K562 (cell line): ENCODE measurements at regions not wholly inside any gene's neighbourhood (a gene's known extent, or its start where the extent isn't known, plus 50 kb on each side); places are given as distances from the start of the nearest gene placed in this dataset.

Experiments used
- ATAC-seq: fragments of 200-7000 bp; cut with Tn5 transposase; 3 replicates; pipeline ENCODE4 v1.9.1; 2020; ENCODE audit warnings: moderate library complexity
- BruUV-seq: library from RNA; stranded (reverse); fragments of 400-500 nt; replicated peaks from 2 replicates; lab custom pipeline; 2021; lab: Mats Ljungman, UMichigan
- CTCF ChIA-PET: fragments of 300-600 bp; formaldehyde crosslinking; extraction: SDS; loops from one replicate; lab custom pipeline; 2021; ENCODE audit warnings: low intra/inter-chr PET ratio; lab: Yijun Ruan, JAX
- POLR2A ChIA-PET: fragments of 300-600, 350-650 bp; sonication (Branson Sonifier 250); formaldehyde crosslinking; extraction: SDS; loops from one replicate; lab custom pipeline; 2021; ENCODE audit warnings: antibody characterized with exemption, inconsistent platforms; lab: Yijun Ruan, JAX
- DNase-seq, 4 experiments: peaks; one replicate each; pipeline versions ENCODE4 v3.0.0 to v3.0.0-alpha.2; 2011 to 2018; ENCODE audit warnings: low spot score in 3 of 4, mixed read lengths in 3 of 4; ENCODE audit errors: extremely low read depth in 1 of 4
- FAIRE-seq: peaks from 2 replicates; lab custom pipeline; 2011; peaks lifted over from hg19 to GRCh38; lab: Jason Lieb, UNC
- H2AFZ ChIP-seq: 2 replicates; pipeline ENCODE4 v1.6.0; 2011; ENCODE audit warnings: low read depth, low read length, control low read depth, inconsistent platforms
- H3K27ac ChIP-seq: fragments of 200-600 bp; 3 replicates; pipeline ENCODE4 v1.8.0; 2011; ENCODE audit warnings: low read depth, mild to moderate bottlenecking, control low read depth, inconsistent platforms, low read length, moderate library complexity, mixed read lengths; ENCODE audit errors: extremely low read depth
- H3K27me3 ChIP-seq, 2 experiments: fragments of 300-600 bp in 1 of 2; 2 replicates in 1 of 2; 3 replicates in 1 of 2; pipeline versions ENCODE4 v1.6.0 to v1.8.0; 2011; ENCODE audit warnings: inconsistent platforms in 2 of 2, low read length in 2 of 2, mild to moderate bottlenecking in 1 of 2, mixed read lengths in 1 of 2, moderate library complexity in 1 of 2; ENCODE audit not compliant: control insufficient read depth in 2 of 2, insufficient read depth in 2 of 2
- H3K36me3 ChIP-seq: fragments of 300-600 bp; 3 replicates; pipeline ENCODE4 v1.8.0; 2011; ENCODE audit warnings: mild to moderate bottlenecking, low read length, inconsistent platforms; ENCODE audit not compliant: control insufficient read depth, insufficient read depth
- H3K4me1 ChIP-seq, 2 experiments: fragments of 200-600 bp in 1 of 2; replicated peaks in 1 of 2; 2 replicates in 1 of 2; 3 replicates in 1 of 2; pipeline versions ENCODE4 v1.5.1 to v1.8.0; 2011; ENCODE audit warnings: inconsistent platforms in 2 of 2, low read length in 2 of 2, mild to moderate bottlenecking in 1 of 2, mixed read lengths in 1 of 2, moderate library complexity in 1 of 2; ENCODE audit not compliant: control insufficient read depth in 2 of 2, insufficient read depth in 2 of 2
- H3K4me2 ChIP-seq: 2 replicates; pipeline ENCODE4 v1.6.1; 2011; ENCODE audit warnings: low read length, control low read depth, inconsistent platforms, mixed read lengths; ENCODE audit not compliant: insufficient read depth
- H3K4me3 ChIP-seq: fragments of 200-600 bp; sonication (generic), shearing (Covaris generic); 2 replicates; pipeline ENCODE4 v1.5.1; 2016; ENCODE audit warnings: control low read depth, inconsistent platforms
- H3K79me2 ChIP-seq: fragments of 200-600 bp; 3 replicates; pipeline ENCODE4 v1.8.0; 2011; ENCODE audit warnings: low read length, inconsistent platforms; ENCODE audit not compliant: control insufficient read depth, insufficient read depth
- H3K9ac ChIP-seq, 2 experiments: 2 replicates each; pipeline versions ENCODE4 v1.6.0 to v1.6.1; 2011; ENCODE audit warnings: low read depth in 2 of 2, low read length in 2 of 2, control low read depth in 1 of 2, inconsistent platforms in 1 of 2, mild to moderate bottlenecking in 1 of 2, mixed read lengths in 1 of 2; ENCODE audit not compliant: insufficient read depth in 1 of 2
- H3K9me1 ChIP-seq: one replicate; pipeline ENCODE4 v1.6.0; 2011; ENCODE audit warnings: inconsistent platforms, mild to moderate bottlenecking, low read length, moderate library complexity; ENCODE audit not compliant: control insufficient read depth, insufficient read depth
- H3K9me3 ChIP-seq: replicated peaks from 2 replicates; pipeline ENCODE4 v1.5.1; 2011; ENCODE audit warnings: low read depth, low read length, inconsistent platforms; ENCODE audit not compliant: control insufficient read depth, insufficient read depth
- H4K20me1 ChIP-seq: replicated peaks from 2 replicates; pipeline ENCODE4 v1.6.1; 2011; ENCODE audit warnings: low read length, inconsistent platforms, mixed read lengths; ENCODE audit not compliant: control insufficient read depth, insufficient read depth
- BHLHE40 ChIP-seq: IDR thresholded peaks from 2 replicates; pipeline ENCODE4 v1.6.1; 2011; ENCODE audit warnings: low read length, improper control_type of control experiment
- CEBPB ChIP-seq: fragments of 450-650 bp; IDR thresholded peaks from 2 replicates; pipeline ENCODE4 v1.6.1; 2016; ENCODE audit warnings: missing genetic modification characterization, missing compliant biosample characterization
- CUX1 ChIP-seq: fragments of 200-800 bp; sonication (Bioruptor generic); IDR thresholded peaks from 2 replicates; pipeline ENCODE4 v1.6.1; 2016; ENCODE audit warnings: missing genetic modification characterization, missing compliant biosample characterization
- HNRNPK ChIP-seq: fragments of 200-400 bp; formaldehyde crosslinking; IDR thresholded peaks from one replicate; pipeline ENCODE4 v1.6.1; 2018; ENCODE audit warnings: mild to moderate bottlenecking, low read depth, low read length; ENCODE audit not compliant: poor library complexity, severe bottlenecking
- LCOR ChIP-seq: sonication (generic); formaldehyde crosslinking; IDR thresholded peaks from 2 replicates; pipeline ENCODE4 v1.8.0; 2022; ENCODE audit warnings: mild to moderate bottlenecking, missing genetic modification reagents
- MIER1 ChIP-seq: fragments of 450-650 bp; IDR thresholded peaks from 2 replicates; pipeline ENCODE4 v1.6.1; 2016; ENCODE audit warnings: antibody characterized with exemption, mild to moderate bottlenecking, low read depth
- SETDB1 ChIP-seq: IDR thresholded peaks from one replicate; pipeline ENCODE4 v1.6.1; 2012; ENCODE audit warnings: low read length, control low read depth, inconsistent platforms
- TCF7L2 ChIP-seq: fragments of 150-350 bp; IDR thresholded peaks from 2 replicates; pipeline ENCODE4 v1.6.1; 2016; ENCODE audit warnings: low read depth, mild to moderate bottlenecking, low read length, moderate library complexity
- THRB ChIP-seq: fragments of 450-650 bp; formaldehyde crosslinking; conservative IDR thresholded peaks from 2 replicates; pipeline ENCODE4 v1.4.0; 2022; ENCODE audit warnings: mild to moderate bottlenecking, missing genetic modification characterization
- ZFPM2 ChIP-seq: fragments of 250-450 bp; sonication (Bioruptor Pico); IDR thresholded peaks from 2 replicates; pipeline ENCODE4 v1.5.1; 2022; ENCODE audit warnings: mild to moderate bottlenecking
- ZNF217 ChIP-seq: sonication (generic); formaldehyde crosslinking; IDR thresholded peaks from 2 replicates; pipeline ENCODE4 v1.8.0; 2022; ENCODE audit warnings: mild to moderate bottlenecking, missing genetic modification reagents
- WGBS: fragments of 100-300 bp; shearing (Covaris generic); methylation state at CpG from one replicate; pipeline ENCODE4 v1.1.6; 2016; ENCODE audit warnings: low coverage, mixed read lengths; ENCODE audit not compliant: insufficient coverage; ENCODE audit errors: missing lambda C conversion rate; 5-methylcytosine and 5-hydroxymethylcytosine counted together
- in situ Hi-C: fragments of 300-500 bp; cut with MboI; formaldehyde crosslinking; loops from 4 replicates; pipeline ENCODE4 v1.15.0; 2018; ENCODE audit warnings: inconsistent platforms, mixed read lengths
- intact Hi-C: fragments of 100-400 bp; cut with micrococcal nuclease; formaldehyde crosslinking; loops from 2 replicates; pipeline ENCODE4 v1.14.2; 2022
- TF ChIP-seq, protein P1 (sequence below): fragments of 450-650 bp; IDR thresholded peaks from 2 replicates; pipeline ENCODE4 v1.7.0; 2016; ENCODE audit warnings: borderline replicate concordance
- TF ChIP-seq, protein P2 (sequence below): fragments of 450-650 bp; formaldehyde crosslinking; IDR thresholded peaks from 2 replicates; pipeline ENCODE4 v1.4.0; 2022; ENCODE audit warnings: missing genetic modification characterization

DNA sequence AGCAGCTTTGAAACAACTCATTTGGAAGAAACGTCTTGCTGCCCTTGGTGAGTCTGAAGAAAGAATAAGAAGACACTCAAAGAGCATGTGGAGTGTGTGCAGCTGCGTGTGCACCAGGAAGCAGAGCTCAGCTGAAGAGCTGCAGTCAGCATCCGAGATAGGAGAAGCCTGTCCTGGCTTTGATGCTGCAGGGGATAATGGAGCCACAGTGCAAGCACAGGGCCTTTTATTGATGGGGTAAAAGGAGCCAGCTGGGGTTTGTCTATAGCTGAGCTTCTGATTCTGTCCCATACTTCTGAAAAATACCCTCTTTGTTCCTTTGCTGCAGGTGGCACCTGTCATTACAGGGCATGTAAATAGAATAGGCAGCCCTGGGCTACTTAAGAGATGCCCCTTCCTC, 375.7 kb upstream of the ZNF462 start:
- FAIRE-seq (no peak), ATAC-seq (no peak), DNase-seq (no peak)
- intact Hi-C loops, result no loop called here
- 0% methylated on average over 3 of the region's 3 CpGs for WGBS
- Histone ChIP-seq H3K36me3 (no peaks in the 10 kb centered on the region), H4K20me1 (no peaks in the 10 kb centered on the region), H3K9me1 (no peaks in the 10 kb centered on the region), H3K9ac (no peak overlapping the region), H3K4me2 (no peak overlapping the region), H3K27ac (no peak overlapping the region), H3K27me3 (no peaks in the 10 kb centered on the region), H2AFZ (no peak overlapping the region), H3K9me3 (no peaks in the 10 kb centered on the region), H3K4me3 (no peak overlapping the region), H3K79me2 (no peaks in the 10 kb centered on the region), H3K4me1 (no peaks in the 10 kb centered on the region)
- BruUV-seq, result no TSS peak
- POLR2A ChIA-PET, result no interaction called here
- in situ Hi-C loops, result no loop called here
- CTCF ChIA-PET, result no interaction called here
- TF ChIP-seq MIER1 (no peak), ZFPM2 (CRISPR knock-in tag) (no peak), TCF7L2 (no peak), LCOR (CRISPR knock-in tag) (no peak), BHLHE40 (no peak), ZNF217 (no peak), CEBPB (tag) (no peak), HNRNPK (no peak), THRB (no peak), SETDB1 (no peak), CUX1 (CRISPR knock-in tag) (no peak)
- TF ChIP-seq, protein P1, sequence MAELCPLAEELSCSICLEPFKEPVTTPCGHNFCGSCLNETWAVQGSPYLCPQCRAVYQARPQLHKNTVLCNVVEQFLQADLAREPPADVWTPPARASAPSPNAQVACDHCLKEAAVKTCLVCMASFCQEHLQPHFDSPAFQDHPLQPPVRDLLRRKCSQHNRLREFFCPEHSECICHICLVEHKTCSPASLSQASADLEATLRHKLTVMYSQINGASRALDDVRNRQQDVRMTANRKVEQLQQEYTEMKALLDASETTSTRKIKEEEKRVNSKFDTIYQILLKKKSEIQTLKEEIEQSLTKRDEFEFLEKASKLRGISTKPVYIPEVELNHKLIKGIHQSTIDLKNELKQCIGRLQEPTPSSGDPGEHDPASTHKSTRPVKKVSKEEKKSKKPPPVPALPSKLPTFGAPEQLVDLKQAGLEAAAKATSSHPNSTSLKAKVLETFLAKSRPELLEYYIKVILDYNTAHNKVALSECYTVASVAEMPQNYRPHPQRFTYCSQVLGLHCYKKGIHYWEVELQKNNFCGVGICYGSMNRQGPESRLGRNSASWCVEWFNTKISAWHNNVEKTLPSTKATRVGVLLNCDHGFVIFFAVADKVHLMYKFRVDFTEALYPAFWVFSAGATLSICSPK, result no peak
- TF ChIP-seq, protein P2, sequence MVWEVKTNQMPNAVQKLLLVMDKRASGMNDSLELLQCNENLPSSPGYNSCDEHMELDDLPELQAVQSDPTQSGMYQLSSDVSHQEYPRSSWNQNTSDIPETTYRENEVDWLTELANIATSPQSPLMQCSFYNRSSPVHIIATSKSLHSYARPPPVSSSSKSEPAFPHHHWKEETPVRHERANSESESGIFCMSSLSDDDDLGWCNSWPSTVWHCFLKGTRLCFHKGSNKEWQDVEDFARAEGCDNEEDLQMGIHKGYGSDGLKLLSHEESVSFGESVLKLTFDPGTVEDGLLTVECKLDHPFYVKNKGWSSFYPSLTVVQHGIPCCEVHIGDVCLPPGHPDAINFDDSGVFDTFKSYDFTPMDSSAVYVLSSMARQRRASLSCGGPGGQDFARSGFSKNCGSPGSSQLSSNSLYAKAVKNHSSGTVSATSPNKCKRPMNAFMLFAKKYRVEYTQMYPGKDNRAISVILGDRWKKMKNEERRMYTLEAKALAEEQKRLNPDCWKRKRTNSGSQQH (CRISPR knock-in tag), result no peak
